ENCODE measurements at regions not wholly inside any gene's neighbourhood (a gene's known extent, or its start where the extent isn't known, plus 50 kb on each side); places are given as distances from the start of the nearest gene placed in this dataset.
"Not testable (repeated sequence)": the region's sequence is repeated elsewhere in the genome, so short reads cannot be mapped to it uniquely, and the experiment has no call there.

DNA sequence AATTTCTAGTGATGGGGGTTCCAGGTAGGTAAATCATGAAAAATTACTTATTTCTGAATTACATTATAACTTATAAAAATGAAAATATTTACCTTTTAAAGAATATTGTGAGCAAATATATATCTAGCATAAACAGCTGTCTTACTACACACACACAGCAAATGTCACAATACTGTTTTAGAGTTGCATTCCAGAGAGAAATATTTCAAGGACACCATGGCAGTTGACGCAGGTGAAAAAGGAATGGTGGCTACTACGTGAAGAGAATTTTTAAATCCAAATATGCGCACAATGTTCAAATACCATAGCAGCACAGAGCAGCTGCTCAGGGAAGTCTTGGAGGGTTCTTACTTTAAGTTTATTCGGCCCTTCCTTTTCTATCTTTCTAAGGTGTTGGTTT lies 356.2 kb downstream of the CGGBP1 start:
- Histone ChIP-seq H3K27me3 (no peaks in the 10 kb centered on the region), H3K9me3 (no peaks in the 10 kb centered on the region), H3K4me1 (no peaks in the 10 kb centered on the region), H3K27ac (no peak overlapping the region), H3K4me3 (no peak overlapping the region), H3K36me3 (no peaks in the 10 kb centered on the region)
- no peak for TF ChIP-seq POLR2A (IDR thresholded peaks at IDR 0.05)
- DNase-seq = no peak
- intact Hi-C loops (cut with DNase I; ENCODE audit: low total_unique reads) = no loop called here

DNA sequence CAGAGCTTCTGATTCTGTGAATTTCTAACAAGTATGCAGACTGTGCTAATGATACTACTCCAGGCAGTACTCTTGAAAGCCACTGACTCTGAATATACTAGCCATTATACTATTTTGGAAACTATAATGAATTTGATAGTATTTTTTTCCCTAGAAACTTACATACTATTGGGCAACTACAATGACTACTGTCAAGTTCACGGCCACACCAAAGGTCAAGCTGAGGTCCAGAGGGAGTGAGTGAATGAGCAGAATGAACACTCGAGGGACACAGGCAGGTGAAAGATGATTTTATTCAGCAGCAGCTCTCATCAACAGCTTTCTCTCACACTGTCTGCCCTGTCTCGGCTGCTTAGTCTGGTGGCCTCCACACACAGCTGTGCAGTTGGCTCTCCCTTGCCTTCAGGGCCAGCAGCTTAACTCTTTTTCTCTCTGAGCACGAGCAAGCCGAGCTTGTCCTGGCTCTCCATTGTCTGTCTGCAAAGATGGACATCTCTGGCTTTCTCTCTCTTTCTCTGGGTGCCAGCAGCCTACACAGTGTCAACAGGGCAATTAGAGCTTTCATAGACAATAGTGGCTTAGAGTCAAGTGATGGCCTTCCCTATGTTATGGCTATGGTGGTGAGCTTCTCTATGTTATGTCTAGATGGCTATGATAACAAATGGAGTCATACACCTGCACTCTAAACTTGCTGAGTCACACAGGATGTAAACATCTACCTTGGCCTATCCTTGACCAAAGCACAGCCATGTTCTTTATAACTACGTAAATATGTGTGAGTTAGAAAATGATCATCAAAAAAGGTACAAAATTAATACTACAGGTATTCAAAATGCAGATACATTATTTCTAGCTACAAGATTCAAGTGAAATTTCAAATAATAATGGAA lies 362.4 kb downstream of the CGGBP1 start:
- H3K36me3 ChIP-seq = no peaks in the 10 kb centered on the region
- intact Hi-C loops (cut with DNase I; ENCODE audit: low total_unique reads) = no loop called here
- no peaks in the 10 kb centered on the region for H3K4me1 ChIP-seq
- DNase-seq = no peak
- H3K27me3 ChIP-seq = no peaks in the 10 kb centered on the region
- no peak for TF ChIP-seq POLR2A (IDR thresholded peaks at IDR 0.05)
- TF ChIP-seq, protein P1, sequence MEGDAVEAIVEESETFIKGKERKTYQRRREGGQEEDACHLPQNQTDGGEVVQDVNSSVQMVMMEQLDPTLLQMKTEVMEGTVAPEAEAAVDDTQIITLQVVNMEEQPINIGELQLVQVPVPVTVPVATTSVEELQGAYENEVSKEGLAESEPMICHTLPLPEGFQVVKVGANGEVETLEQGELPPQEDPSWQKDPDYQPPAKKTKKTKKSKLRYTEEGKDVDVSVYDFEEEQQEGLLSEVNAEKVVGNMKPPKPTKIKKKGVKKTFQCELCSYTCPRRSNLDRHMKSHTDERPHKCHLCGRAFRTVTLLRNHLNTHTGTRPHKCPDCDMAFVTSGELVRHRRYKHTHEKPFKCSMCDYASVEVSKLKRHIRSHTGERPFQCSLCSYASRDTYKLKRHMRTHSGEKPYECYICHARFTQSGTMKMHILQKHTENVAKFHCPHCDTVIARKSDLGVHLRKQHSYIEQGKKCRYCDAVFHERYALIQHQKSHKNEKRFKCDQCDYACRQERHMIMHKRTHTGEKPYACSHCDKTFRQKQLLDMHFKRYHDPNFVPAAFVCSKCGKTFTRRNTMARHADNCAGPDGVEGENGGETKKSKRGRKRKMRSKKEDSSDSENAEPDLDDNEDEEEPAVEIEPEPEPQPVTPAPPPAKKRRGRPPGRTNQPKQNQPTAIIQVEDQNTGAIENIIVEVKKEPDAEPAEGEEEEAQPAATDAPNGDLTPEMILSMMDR (IDR thresholded peaks at IDR 0.05) = no peak
- no peak overlapping the region for H3K4me3 ChIP-seq
- no peaks in the 10 kb centered on the region for H3K9me3 ChIP-seq
- H3K27ac ChIP-seq = no peak overlapping the region

DNA sequence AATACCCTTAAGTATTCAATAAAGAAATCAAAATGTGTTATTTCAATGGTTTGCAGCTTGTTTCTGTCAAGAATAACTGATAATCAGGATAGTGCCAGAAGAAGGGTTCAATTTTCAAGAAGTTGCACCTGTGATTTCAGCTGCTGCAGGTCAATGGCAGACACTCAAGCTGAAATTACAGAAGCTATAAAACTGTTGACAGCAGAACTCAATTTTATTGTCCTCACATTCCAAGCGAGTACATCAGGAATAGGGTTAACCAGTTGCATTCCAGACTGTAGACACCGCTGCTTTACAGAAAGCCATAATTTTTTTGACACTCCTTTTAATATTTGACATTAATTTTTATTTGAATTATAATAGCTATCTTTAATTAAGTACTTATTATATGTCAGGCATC lies 364.1 kb downstream of the CGGBP1 start:
- Histone ChIP-seq H3K4me1 (no peaks in the 10 kb centered on the region), H3K27me3 (no peaks in the 10 kb centered on the region), H3K4me3 (no peak overlapping the region), H3K9me3 (no peaks in the 10 kb centered on the region), H3K36me3 (no peaks in the 10 kb centered on the region), H3K27ac (no peak overlapping the region)
- intact Hi-C loops (cut with DNase I; ENCODE audit: low total_unique reads) = no loop called here
- no peak for DNase-seq
- TF ChIP-seq, protein P1 (IDR thresholded peaks at IDR 0.05) = no peak
- no peak for TF ChIP-seq POLR2A (IDR thresholded peaks at IDR 0.05)

DNA sequence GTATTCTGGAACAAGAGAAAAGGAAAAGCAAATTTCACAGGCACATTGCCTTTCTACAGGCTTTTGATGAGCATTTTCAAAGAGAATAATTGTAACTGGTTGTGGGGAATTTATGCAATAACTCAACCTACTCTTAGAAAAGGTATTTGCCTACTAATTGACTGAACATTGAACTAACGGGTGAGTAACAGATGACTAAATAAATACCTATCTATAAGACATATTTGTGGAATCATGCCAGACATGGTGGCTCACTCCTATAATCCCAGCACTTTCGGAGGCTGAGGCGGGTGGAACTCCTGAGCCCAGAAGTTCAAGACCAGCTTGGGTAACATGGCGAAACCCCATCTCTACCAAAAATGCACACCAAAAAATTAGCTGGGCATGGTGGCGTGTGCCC lies 367.7 kb downstream of the CGGBP1 start:
- Histone ChIP-seq H3K9me3 (no peaks in the 10 kb centered on the region), H3K36me3 (no peaks in the 10 kb centered on the region), H3K27ac (no peak overlapping the region), H3K27me3 (no peaks in the 10 kb centered on the region), H3K4me3 (no peak overlapping the region), H3K4me1 (no peaks in the 10 kb centered on the region)
- TF ChIP-seq POLR2A (IDR thresholded peaks at IDR 0.05) = no peak
- TF ChIP-seq, protein P1 (IDR thresholded peaks at IDR 0.05) = no peak
- no peak for DNase-seq
- intact Hi-C loops (cut with DNase I; ENCODE audit: low total_unique reads) = no loop called here

DNA sequence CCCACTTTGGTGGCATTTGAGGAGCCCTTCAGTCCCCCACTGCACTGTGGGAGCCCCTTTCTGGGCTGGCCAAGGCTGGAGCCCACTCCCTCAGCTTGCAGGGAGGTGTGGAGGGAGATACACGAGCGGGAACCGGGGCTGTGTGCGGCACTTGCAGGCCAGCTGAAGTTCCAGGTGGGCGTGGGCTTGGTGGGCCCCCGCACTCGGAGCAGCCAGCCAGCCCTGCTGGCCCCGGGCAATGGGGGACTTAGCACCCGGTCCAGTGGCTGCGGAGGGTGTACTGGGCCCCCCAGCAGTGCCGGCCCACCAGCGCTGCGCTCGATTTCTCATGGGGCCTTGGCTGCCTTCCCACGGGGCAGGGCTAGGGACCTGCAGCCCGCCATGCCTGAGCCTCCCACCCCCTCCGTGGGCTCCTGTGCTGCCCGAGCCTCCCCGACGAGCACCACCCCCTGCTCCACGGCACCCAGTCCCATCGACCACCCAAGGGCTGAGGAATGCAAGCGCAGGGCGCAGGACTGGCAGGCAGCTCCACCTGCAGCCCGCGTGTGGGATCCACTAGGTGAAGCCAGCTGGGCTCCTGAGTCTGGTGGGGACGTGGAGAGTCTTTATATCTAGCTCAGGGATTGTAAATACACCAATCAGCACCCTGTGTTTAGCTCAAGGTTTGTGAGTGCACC lies 379.7 kb downstream of the CGGBP1 start:
- H3K27ac ChIP-seq; H3K27me3 ChIP-seq; H3K9me3 ChIP-seq; DNase-seq; H3K4me3 ChIP-seq; intact Hi-C loops (cut with DNase I; ENCODE audit: low total_unique reads); H3K36me3 ChIP-seq; H3K4me1 ChIP-seq: not testable (repeated sequence)

DNA sequence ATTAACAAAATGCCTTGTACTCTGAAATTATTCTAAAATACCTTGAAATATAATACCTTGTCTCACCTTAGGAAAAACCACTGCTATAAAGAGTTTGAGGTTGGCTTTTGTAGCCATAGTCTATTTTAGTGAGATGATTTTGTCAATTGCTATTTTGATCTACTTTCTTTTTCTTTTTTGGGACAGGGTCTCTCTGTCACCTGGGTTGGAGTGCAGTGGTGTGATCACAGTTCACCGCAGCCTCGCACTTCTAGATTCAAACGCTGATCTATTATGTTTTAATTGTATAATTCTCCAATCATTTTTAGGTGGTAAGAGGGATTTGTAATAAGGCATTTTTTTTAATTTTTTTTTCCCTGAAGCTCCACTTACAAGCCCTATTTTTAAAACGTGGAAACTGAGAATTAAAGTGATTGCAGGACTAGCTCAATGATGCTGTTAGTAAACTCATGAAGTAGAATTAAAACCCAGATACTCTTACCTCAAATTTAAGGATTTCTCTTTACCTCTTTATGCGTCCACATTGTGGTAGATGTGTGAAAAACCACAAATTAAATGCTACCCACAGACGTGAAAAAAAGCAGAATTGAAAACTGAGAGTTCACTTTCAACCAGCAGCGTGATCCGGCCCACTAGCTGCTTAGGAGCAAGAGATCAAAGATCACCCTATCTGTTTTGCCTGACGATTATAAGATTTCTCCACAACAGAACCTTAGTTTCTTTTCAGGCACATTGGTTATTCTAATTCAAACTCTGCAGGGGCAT lies 384.2 kb downstream of the CGGBP1 start:
- Histone ChIP-seq H3K27ac (no peak overlapping the region), H3K9me3 (no peaks in the 10 kb centered on the region), H3K4me1 (no peaks in the 10 kb centered on the region), H3K4me3 (no peak overlapping the region), H3K27me3 (no peaks in the 10 kb centered on the region), H3K36me3 (no peaks in the 10 kb centered on the region)
- TF ChIP-seq, protein P1 (IDR thresholded peaks at IDR 0.05) = no peak
- TF ChIP-seq POLR2A (IDR thresholded peaks at IDR 0.05) = no peak
- intact Hi-C loops (cut with DNase I; ENCODE audit: low total_unique reads) = no loop called here
- no peak for DNase-seq
